Liver (tissue), 8 donors: ENCODE measurements at regions not wholly inside any gene's neighbourhood (a gene's known extent, or its start where the extent isn't known, plus 50 kb on each side); places are given as distances from the start of the nearest gene placed in this dataset.

Source experiments
- DNase-seq: peaks from one replicate; pipeline ENCODE4 v3.0.0-alpha.2; 2017; ENCODE audit warnings: low spot score
- H3K27ac ChIP-seq, 2 donors: one replicate each; pipeline ENCODE4 v1.7.0; 2013; ENCODE audit warnings: inconsistent platforms in 2 of 2, low read length in 2 of 2, control low read depth in 1 of 2, low read depth in 1 of 2, mild to moderate bottlenecking in 1 of 2
- H3K27me3 ChIP-seq, 4 donors: one replicate each; pipeline versions ENCODE4 v1.6.1 to v1.7.0; 2013; ENCODE audit warnings: low read length in 3 of 4, inconsistent platforms in 1 of 4, mild to moderate bottlenecking in 1 of 4, moderate library complexity in 1 of 4; ENCODE audit not compliant: control insufficient read depth in 4 of 4, insufficient read depth in 4 of 4
- H3K36me3 ChIP-seq, 4 donors: one replicate each; pipeline versions ENCODE4 v1.6.1 to v1.7.0; 2013; ENCODE audit warnings: low read length in 3 of 4, mild to moderate bottlenecking in 3 of 4, low read depth in 1 of 4, moderate library complexity in 1 of 4; ENCODE audit not compliant: control insufficient read depth in 4 of 4, insufficient read depth in 3 of 4
- H3K4me1 ChIP-seq, 4 donors: one replicate each; pipeline versions ENCODE4 v1.6.1 to v1.7.0; 2013; ENCODE audit warnings: low read length in 3 of 4, mild to moderate bottlenecking in 3 of 4, moderate library complexity in 1 of 4; ENCODE audit not compliant: control insufficient read depth in 4 of 4, insufficient read depth in 4 of 4
- H3K4me3 ChIP-seq, 3 donors: one replicate each; pipeline versions ENCODE4 v1.6.1 to v1.7.0; 2013; ENCODE audit warnings: low read length in 3 of 3, control low read depth in 1 of 3, low read depth in 1 of 3, mild to moderate bottlenecking in 1 of 3
- H3K9ac ChIP-seq, 2 donors: one replicate each; pipeline ENCODE4 v1.7.0; 2013; ENCODE audit warnings: low read length in 2 of 2, mild to moderate bottlenecking in 2 of 2, moderate library complexity in 2 of 2, control low read depth in 1 of 2, low read depth in 1 of 2
- H3K9me3 ChIP-seq, 4 donors: one replicate each; pipeline versions ENCODE4 v1.6.1 to v1.7.0; 2013; ENCODE audit warnings: low read length in 3 of 4; ENCODE audit not compliant: control insufficient read depth in 4 of 4
- EGR1 ChIP-seq, 2 donors: IDR thresholded peaks; 2 replicates each; pipeline ENCODE4 v1.6.1; 2016 to 2018; ENCODE audit warnings: antibody characterized with exemption in 2 of 2, low read depth in 2 of 2
- FOXA1 ChIP-seq: IDR thresholded peaks from 2 replicates; pipeline ENCODE4 v1.6.1; 2016; ENCODE audit warnings: antibody characterized with exemption
- FOXA2 ChIP-seq: IDR thresholded peaks from 2 replicates; pipeline ENCODE4 v1.6.1; 2016; ENCODE audit warnings: antibody characterized with exemption
- GABPA ChIP-seq, 2 donors: IDR thresholded peaks in 1 of 2; conservative IDR thresholded peaks in 1 of 2; 2 replicates each; pipeline ENCODE4 v1.6.1; 2016; ENCODE audit warnings: antibody characterized with exemption in 2 of 2, mild to moderate bottlenecking in 1 of 2, moderate library complexity in 1 of 2
- HNF4A ChIP-seq, 2 donors: conservative IDR thresholded peaks; 2 replicates each; pipeline ENCODE4 v1.6.1; 2016; ENCODE audit warnings: antibody characterized with exemption in 2 of 2, mild to moderate bottlenecking in 2 of 2
- HNF4G ChIP-seq: IDR thresholded peaks from 2 replicates; pipeline ENCODE4 v1.6.1; 2016; ENCODE audit warnings: antibody characterized with exemption
- JUND ChIP-seq, 2 donors: IDR thresholded peaks; 2 replicates each; pipeline ENCODE4 v1.6.1; 2016; ENCODE audit warnings: antibody characterized with exemption in 2 of 2
- NR2F2 ChIP-seq: IDR thresholded peaks from 2 replicates; pipeline ENCODE4 v1.6.1; 2016; ENCODE audit warnings: antibody characterized with exemption
- RAD21 ChIP-seq, 2 donors: IDR thresholded peaks; 2 replicates each; pipeline ENCODE4 v1.6.1; 2016; ENCODE audit warnings: antibody characterized with exemption in 2 of 2, mild to moderate bottlenecking in 2 of 2
- RXRA ChIP-seq, 2 donors: IDR thresholded peaks; 2 replicates each; pipeline ENCODE4 v1.6.1; 2017 to 2018; ENCODE audit warnings: antibody characterized with exemption in 2 of 2, mild to moderate bottlenecking in 1 of 2
- SP1 ChIP-seq: IDR thresholded peaks from 2 replicates; pipeline ENCODE4 v1.6.1; 2018; ENCODE audit warnings: antibody characterized with exemption, mild to moderate bottlenecking
- TAF1 ChIP-seq: conservative IDR thresholded peaks from 2 replicates; pipeline ENCODE4 v1.6.1; 2016; ENCODE audit warnings: antibody characterized with exemption, mild to moderate bottlenecking
- YY1 ChIP-seq: IDR thresholded peaks from 2 replicates; pipeline ENCODE4 v1.6.1; 2016; ENCODE audit warnings: antibody characterized with exemption, mild to moderate bottlenecking
- WGBS: extraction: QIAGEN DNeasy Blood & Tissue Kit; methylation state at CpG from one replicate; pipeline ENCODE4 v1.1.7; 2013; 5-methylcytosine and 5-hydroxymethylcytosine counted together
- TF ChIP-seq, protein P1 (sequence below): IDR thresholded peaks from 2 replicates; pipeline ENCODE4 v1.6.1; 2016; ENCODE audit warnings: antibody characterized with exemption
- TF ChIP-seq, protein P2 (sequence below): IDR thresholded peaks from 2 replicates; pipeline ENCODE4 v1.6.1; 2016; ENCODE audit warnings: antibody characterized with exemption
- TF ChIP-seq, protein P3 (sequence below): IDR thresholded peaks from 2 replicates; pipeline ENCODE4 v1.6.1; 2016; ENCODE audit warnings: antibody characterized with exemption
- TF ChIP-seq, protein P4 (sequence below): fragments of 150-350 bp; IDR thresholded peaks from 2 replicates; pipeline ENCODE4 v1.5.1; 2017; ENCODE audit warnings: improper control_type of control experiment, low read depth, low read length; ENCODE audit not compliant: missing input control
- TF ChIP-seq, protein P5 (sequence below): IDR thresholded peaks from 2 replicates; pipeline ENCODE4 v1.6.1; 2016; ENCODE audit warnings: antibody characterized with exemption, mild to moderate bottlenecking
- donor health status: healthy.
- donor health status: healthy.
- donor health status: healthy.
- donor health status: healthy.
- donor health status: healthy.

DNA sequence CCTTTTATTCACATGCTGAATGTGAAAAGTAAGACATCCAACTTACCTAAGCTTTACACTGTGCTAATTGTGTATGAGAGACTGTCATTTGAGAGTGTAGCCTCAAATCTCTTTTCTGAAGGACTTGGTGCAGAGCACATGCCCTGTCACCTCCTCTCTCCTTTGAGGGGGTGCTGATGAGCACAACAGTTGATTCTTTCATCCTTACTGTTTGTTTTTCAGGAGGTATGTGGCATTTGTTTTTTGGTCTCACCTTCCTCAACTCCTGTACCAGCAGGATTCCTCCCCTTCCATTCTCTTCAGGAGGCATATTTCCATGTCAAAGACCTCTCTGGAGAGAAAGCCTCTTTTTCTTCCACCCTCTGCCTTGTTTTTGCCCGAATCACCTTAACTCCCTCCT is 252.6 kb upstream of the CITED2 start:
- DNase-seq: no peak
- H3K4me3 ChIP-seq: no peak overlapping the region
- TF ChIP-seq NR2F2 (no peak), YY1 (no peak), HNF4A (conservative IDR thresholded peaks at IDR 0.05) (no peak), TAF1 (no peak), SP1 (no peak), GABPA (IDR thresholded peaks at IDR 0.05 in 1 of 2, conservative IDR thresholded peaks at IDR 0.05 in 1 of 2) (no peak), FOXA1 (no peak), FOXA2 (no peak)
- TF ChIP-seq, protein P1, sequence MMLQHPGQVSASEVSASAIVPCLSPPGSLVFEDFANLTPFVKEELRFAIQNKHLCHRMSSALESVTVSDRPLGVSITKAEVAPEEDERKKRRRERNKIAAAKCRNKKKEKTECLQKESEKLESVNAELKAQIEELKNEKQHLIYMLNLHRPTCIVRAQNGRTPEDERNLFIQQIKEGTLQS: no peak
- TF ChIP-seq, protein P2, sequence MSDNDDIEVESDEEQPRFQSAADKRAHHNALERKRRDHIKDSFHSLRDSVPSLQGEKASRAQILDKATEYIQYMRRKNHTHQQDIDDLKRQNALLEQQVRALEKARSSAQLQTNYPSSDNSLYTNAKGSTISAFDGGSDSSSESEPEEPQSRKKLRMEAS: no peak
- TF ChIP-seq, protein P3, sequence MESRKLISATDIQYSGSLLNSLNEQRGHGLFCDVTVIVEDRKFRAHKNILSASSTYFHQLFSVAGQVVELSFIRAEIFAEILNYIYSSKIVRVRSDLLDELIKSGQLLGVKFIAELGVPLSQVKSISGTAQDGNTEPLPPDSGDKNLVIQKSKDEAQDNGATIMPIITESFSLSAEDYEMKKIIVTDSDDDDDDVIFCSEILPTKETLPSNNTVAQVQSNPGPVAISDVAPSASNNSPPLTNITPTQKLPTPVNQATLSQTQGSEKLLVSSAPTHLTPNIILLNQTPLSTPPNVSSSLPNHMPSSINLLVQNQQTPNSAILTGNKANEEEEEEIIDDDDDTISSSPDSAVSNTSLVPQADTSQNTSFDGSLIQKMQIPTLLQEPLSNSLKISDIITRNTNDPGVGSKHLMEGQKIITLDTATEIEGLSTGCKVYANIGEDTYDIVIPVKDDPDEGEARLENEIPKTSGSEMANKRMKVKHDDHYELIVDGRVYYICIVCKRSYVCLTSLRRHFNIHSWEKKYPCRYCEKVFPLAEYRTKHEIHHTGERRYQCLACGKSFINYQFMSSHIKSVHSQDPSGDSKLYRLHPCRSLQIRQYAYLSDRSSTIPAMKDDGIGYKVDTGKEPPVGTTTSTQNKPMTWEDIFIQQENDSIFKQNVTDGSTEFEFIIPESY: no peak
- TF ChIP-seq, protein P4, sequence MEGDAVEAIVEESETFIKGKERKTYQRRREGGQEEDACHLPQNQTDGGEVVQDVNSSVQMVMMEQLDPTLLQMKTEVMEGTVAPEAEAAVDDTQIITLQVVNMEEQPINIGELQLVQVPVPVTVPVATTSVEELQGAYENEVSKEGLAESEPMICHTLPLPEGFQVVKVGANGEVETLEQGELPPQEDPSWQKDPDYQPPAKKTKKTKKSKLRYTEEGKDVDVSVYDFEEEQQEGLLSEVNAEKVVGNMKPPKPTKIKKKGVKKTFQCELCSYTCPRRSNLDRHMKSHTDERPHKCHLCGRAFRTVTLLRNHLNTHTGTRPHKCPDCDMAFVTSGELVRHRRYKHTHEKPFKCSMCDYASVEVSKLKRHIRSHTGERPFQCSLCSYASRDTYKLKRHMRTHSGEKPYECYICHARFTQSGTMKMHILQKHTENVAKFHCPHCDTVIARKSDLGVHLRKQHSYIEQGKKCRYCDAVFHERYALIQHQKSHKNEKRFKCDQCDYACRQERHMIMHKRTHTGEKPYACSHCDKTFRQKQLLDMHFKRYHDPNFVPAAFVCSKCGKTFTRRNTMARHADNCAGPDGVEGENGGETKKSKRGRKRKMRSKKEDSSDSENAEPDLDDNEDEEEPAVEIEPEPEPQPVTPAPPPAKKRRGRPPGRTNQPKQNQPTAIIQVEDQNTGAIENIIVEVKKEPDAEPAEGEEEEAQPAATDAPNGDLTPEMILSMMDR: no peak
- H3K4me1 ChIP-seq: peaks cover 0 to 14% (median 8%) of the 10 kb centered on the region in 4 donors
- no peaks in the 10 kb centered on the region for H3K27me3 ChIP-seq
- peak overlapping the region; percentile 42 to 67 for H3K27ac ChIP-seq
- H3K36me3 ChIP-seq: no peaks in the 10 kb centered on the region
- WGBS: 80% methylated on average over 1 of the region's 1 CpG
- no peaks in the 10 kb centered on the region for H3K9me3 ChIP-seq
- no peak overlapping the region for H3K9ac ChIP-seq

DNA sequence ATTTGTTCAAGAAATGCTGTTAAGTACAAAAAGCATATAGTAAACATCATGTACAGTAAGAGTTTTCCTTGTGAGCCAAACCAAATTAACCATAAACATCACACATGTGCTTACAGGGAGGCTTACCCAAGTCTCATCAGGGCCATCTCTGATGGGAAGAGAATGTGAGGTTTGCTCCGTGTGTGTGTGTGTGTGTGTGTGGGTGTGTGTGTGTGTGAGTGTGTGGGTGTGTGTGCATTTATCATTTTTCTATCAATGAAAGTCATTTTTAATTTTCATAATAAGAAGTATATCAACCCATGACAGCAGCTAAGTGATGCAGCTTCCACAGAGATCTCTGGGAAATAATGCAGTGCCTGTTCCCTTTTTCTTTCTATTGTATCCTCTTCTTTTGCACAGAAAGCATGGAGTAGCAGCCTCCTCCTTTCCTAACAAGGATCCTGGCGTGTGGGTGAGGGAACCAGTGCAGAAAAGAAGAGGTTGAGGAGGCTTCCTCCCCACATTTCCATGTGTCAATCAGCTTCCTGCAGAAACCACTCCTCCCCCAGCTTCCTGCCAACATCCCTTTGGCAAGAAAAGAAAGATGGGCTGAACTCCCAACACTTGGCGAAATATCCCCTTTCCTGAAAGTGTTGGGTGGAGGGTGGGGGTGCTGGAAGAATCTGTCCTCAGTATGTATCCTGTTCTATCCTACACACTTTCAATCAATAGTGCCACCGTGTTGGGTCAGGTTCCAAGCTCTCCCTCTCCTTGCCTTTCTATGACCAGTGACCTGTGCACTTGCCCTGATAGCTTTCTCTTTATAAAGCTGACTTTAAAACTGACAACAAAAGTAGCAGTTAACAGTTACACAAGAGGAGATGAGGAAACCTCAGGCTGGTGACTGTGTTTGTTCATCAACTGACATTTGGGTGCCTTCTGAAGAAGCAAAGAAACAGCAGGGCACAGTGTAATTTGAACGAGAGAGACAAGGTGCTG is 251.8 kb upstream of the CITED2 start:
- Histone ChIP-seq H3K27ac (peak overlapping the region; percentile 42 to 67), H3K4me3 (peak overlapping the region in 1 of 3 donors; percentile 1)
- WGBS: 32% methylated on average over 5 of the region's 5 CpGs
- TF ChIP-seq JUND (IDR thresholded peaks at IDR 0.05) (peak; percentile 73 to 81), GABPA (IDR thresholded peaks at IDR 0.05 in 1 of 2, conservative IDR thresholded peaks at IDR 0.05 in 1 of 2) (peak in 1 of 2 donors; percentile 10), TAF1 (peak; percentile 48), RXRA (IDR thresholded peaks at IDR 0.05) (peak; percentile 75 to 89), NR2F2 (peak; percentile 31), HNF4A (conservative IDR thresholded peaks at IDR 0.05) (peak; percentile 84 to 85), FOXA2 (peak; percentile 29), FOXA1 (no peak), HNF4G (peak; percentile 40), RAD21 (IDR thresholded peaks at IDR 0.05) (peak; percentile 67 to 69), SP1 (peak; percentile 89), EGR1 (IDR thresholded peaks at IDR 0.05; ENCODE audit: low read depth in 2 of 2) (peak in 1 of 2 donors; percentile 11), YY1 (peak; percentile 55)
- TF ChIP-seq, protein P3: peak; percentile 46
- TF ChIP-seq, protein P1: peak; percentile 70
- TF ChIP-seq, protein P5, sequence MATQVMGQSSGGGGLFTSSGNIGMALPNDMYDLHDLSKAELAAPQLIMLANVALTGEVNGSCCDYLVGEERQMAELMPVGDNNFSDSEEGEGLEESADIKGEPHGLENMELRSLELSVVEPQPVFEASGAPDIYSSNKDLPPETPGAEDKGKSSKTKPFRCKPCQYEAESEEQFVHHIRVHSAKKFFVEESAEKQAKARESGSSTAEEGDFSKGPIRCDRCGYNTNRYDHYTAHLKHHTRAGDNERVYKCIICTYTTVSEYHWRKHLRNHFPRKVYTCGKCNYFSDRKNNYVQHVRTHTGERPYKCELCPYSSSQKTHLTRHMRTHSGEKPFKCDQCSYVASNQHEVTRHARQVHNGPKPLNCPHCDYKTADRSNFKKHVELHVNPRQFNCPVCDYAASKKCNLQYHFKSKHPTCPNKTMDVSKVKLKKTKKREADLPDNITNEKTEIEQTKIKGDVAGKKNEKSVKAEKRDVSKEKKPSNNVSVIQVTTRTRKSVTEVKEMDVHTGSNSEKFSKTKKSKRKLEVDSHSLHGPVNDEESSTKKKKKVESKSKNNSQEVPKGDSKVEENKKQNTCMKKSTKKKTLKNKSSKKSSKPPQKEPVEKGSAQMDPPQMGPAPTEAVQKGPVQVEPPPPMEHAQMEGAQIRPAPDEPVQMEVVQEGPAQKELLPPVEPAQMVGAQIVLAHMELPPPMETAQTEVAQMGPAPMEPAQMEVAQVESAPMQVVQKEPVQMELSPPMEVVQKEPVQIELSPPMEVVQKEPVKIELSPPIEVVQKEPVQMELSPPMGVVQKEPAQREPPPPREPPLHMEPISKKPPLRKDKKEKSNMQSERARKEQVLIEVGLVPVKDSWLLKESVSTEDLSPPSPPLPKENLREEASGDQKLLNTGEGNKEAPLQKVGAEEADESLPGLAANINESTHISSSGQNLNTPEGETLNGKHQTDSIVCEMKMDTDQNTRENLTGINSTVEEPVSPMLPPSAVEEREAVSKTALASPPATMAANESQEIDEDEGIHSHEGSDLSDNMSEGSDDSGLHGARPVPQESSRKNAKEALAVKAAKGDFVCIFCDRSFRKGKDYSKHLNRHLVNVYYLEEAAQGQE: peak; percentile 30
- TF ChIP-seq, protein P2: peak; percentile 84

More for the DNA sequence above, 251.8 kb upstream of the CITED2 start:
- no peak for DNase-seq
- Histone ChIP-seq H3K27me3 (no peaks in the 10 kb centered on the region), H3K9ac (no peak overlapping the region), H3K4me1 (peaks cover 0 to 14% (median 8%) of the 10 kb centered on the region in 4 donors), H3K36me3 (no peaks in the 10 kb centered on the region), H3K9me3 (no peaks in the 10 kb centered on the region)
